Glutamatergic neuron (in vitro differentiated cells): ENCODE measurements at regions not wholly inside any gene's neighbourhood (a gene's known extent, or its start where the extent isn't known, plus 50 kb on each side); places are given as distances from the start of the nearest gene placed in this dataset.
"Not testable (repeated sequence)": the region's sequence is repeated elsewhere in the genome, so short reads cannot be mapped to it uniquely, and the experiment has no call there.

Experiments used
- DNase-seq: peaks from one replicate; pipeline ENCODE4 v3.0.0; 2022
- H3K27ac Mint-ChIP-seq: one replicate; pipeline ENCODE4 v1.8.0; 2020; ENCODE audit warnings: mild to moderate bottlenecking, mixed read lengths, inconsistent platforms; ENCODE audit not compliant: unreplicated experiment
- H3K27me3 Mint-ChIP-seq: one replicate; pipeline ENCODE4 v1.8.0; 2020; ENCODE audit warnings: mild to moderate bottlenecking, moderate library complexity, mixed read lengths, inconsistent platforms; ENCODE audit not compliant: unreplicated experiment
- H3K36me3 Mint-ChIP-seq: one replicate; pipeline ENCODE4 v1.8.0; 2020; ENCODE audit warnings: mild to moderate bottlenecking, mixed read lengths, inconsistent platforms; ENCODE audit not compliant: unreplicated experiment
- H3K4me1 Mint-ChIP-seq: one replicate; pipeline ENCODE4 v1.8.0; 2020; ENCODE audit warnings: mild to moderate bottlenecking, low read depth, mixed read lengths, inconsistent platforms; ENCODE audit not compliant: unreplicated experiment
- H3K4me3 Mint-ChIP-seq: one replicate; pipeline ENCODE4 v1.8.0; 2020; ENCODE audit warnings: mild to moderate bottlenecking, mixed read lengths, inconsistent platforms; ENCODE audit not compliant: unreplicated experiment
- H3K9me3 Mint-ChIP-seq: one replicate; pipeline ENCODE4 v1.8.0; 2020; ENCODE audit warnings: mild to moderate bottlenecking, moderate library complexity, mixed read lengths, inconsistent platforms; ENCODE audit not compliant: unreplicated experiment
- TF ChIP-seq, protein P1 (sequence below): fragments of 200-600 bp; sonication (generic); IDR thresholded peaks from one replicate; pipeline ENCODE4 v1.5.0; 2021; ENCODE audit not compliant: partially characterized antibody, unreplicated experiment

DNA sequence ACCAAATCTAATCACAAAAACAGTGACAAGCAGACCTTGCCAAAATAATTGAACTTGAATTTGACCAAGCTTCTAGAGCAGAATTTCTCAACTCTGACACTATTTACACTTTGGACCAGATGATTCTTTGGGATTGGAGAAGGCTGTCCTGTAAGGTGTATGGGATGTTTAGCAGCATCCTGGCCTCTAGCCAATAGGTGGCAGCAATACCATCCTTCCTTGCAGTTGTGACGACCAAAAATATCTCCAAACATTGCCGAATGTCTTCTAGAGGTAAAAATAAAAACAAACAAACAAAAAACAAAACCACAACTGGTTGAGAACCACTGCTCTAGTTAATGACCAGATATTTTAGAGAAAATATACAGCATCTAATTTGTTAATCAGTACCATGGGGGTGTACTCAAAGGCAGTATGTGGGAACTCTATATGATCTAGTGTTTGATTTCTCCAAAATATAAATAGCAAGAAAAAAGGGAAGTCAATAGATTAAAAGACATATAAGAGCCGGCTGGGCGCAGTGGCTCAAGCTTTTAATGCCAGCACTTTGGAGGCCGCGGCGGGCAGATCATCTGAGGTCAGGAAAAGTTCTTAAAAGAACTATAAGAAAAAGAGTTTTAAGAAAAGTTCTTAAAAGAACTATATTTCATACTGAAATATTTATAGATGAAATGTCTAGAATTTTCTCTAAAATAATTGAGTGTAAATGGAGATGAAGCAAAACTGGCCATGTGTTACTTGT is 60.9 kb upstream of the ZNF527 start:
- peaks cover 7% of the 10 kb centered on the region for H3K27me3 Mint-ChIP-seq
- H3K4me3 Mint-ChIP-seq = no peak overlapping the region
- DNase-seq = no peak
- H3K9me3 Mint-ChIP-seq = peaks cover 12% of the 10 kb centered on the region
- TF ChIP-seq, protein P1, sequence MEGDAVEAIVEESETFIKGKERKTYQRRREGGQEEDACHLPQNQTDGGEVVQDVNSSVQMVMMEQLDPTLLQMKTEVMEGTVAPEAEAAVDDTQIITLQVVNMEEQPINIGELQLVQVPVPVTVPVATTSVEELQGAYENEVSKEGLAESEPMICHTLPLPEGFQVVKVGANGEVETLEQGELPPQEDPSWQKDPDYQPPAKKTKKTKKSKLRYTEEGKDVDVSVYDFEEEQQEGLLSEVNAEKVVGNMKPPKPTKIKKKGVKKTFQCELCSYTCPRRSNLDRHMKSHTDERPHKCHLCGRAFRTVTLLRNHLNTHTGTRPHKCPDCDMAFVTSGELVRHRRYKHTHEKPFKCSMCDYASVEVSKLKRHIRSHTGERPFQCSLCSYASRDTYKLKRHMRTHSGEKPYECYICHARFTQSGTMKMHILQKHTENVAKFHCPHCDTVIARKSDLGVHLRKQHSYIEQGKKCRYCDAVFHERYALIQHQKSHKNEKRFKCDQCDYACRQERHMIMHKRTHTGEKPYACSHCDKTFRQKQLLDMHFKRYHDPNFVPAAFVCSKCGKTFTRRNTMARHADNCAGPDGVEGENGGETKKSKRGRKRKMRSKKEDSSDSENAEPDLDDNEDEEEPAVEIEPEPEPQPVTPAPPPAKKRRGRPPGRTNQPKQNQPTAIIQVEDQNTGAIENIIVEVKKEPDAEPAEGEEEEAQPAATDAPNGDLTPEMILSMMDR = peak; percentile 10
- H3K27ac Mint-ChIP-seq = no peak overlapping the region
- peaks cover 16% of the 10 kb centered on the region for H3K36me3 Mint-ChIP-seq
- H3K4me1 Mint-ChIP-seq = peaks cover 4% of the 10 kb centered on the region

DNA sequence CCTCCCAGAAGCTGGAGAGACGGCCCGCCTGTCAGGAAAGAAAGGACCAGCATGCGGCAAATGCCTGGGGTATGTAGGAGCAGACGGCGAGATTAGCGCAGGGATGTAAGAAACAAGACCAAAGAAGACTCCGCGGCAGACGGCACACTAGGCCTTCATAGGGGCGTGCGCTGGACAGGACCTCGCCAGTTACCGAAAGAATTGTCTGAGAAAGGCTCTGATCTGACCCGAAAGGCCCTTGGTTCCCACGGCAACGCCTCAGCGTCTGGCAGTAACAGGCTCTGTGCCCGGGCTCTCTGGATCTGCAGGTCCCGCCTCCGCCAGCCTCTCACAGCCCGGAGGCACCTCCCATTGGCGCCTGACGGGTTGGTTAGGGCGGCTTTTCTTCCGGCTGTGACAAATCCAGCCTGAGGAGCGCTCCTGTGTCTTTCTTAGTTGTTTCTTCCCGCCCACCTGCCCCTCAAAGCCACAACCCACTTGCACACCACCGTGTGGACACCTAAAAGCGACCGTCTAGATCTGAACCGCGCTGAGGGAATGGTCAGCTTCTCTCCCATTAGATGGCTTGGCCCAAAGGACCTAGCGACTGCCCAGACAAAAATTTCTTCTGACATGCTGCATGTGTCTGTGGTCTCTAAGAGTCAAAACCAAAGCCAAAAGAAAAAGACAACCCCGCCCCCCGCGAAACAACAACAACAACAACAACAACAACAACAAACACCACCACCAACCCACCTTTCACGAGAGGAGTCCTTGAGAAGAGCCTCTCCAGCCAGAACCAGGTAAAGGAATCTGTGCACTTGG is 58.2 kb upstream of the ZNF527 start:
- not testable (repeated sequence) for H3K9me3 Mint-ChIP-seq, H3K27me3 Mint-ChIP-seq, H3K36me3 Mint-ChIP-seq, H3K4me1 Mint-ChIP-seq
- Mint-ChIP-seq H3K27ac (peak overlapping the region; percentile 73), H3K4me3 (peak overlapping the region; percentile 92)
- DNase-seq = peak; percentile 44

DNA sequence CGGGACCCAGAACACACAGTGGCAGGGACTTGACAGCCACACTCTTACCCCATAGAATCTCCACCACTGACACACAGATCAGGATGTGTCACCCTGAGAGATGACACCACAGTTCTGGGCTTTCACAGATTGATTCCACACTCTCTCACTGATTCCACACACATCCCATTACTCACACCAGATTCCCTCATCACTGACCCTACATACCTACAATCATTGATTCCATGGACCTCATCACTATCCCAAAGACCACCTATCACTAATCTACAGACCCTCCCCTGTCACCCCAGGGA is 57.6 kb upstream of the ZNF527 start:
- TF ChIP-seq, protein P1 = no peak
- Mint-ChIP-seq H3K4me1 (peaks cover 4% of the 10 kb centered on the region), H3K27ac (peak overlapping the region; percentile 57), H3K9me3 (no peaks in the 10 kb centered on the region), H3K36me3 (peaks cover 8% of the 10 kb centered on the region), H3K4me3 (peak overlapping the region; percentile 92), H3K27me3 (peaks cover 10% of the 10 kb centered on the region)
- no peak for DNase-seq

DNA sequence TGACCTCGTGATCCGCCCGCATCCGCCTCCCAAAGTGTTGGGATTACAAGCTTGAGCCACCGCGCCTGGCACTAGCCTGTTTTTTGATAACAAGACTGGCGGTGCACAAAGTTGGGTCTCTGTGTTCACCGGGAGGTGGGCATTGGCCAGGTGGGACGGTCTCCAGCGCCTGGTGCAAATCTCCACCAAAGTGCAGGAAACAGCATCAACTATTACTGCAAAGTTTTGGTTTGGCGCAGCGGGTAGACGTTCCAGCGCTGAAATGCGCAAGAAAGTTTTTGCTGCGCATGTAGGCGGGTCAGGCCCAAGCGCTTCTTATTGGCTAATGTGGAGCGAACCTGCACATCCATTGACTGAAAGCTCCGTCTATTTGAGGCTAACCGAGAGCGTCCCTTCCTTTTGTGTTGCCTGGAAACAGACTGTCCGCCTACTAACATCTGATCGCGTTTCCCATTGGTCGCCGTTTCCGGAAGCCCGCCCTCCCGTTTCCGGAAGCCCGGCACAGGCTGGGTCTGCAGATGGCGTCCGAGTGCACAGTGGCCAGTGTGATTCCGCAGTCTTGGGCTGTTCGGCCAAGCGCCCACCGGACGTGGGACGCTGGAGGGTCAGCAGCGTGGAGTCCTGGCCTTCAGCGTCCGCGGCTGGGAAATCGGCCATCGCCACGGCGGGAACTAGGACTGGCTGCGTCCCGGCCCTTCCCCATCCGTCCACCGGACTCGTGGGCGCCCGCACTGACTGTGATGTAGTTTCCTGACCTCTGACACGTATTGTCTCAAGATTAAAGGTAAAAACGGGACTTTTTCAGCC is 53.3 kb upstream of the ZNF527 start:
- H3K9me3 Mint-ChIP-seq = peaks cover 9% of the 10 kb centered on the region
- peaks cover 7% of the 10 kb centered on the region for H3K4me1 Mint-ChIP-seq
- DNase-seq = peak; percentile 93
- peaks cover 11% of the 10 kb centered on the region for H3K27me3 Mint-ChIP-seq
- TF ChIP-seq, protein P1 = no peak
- H3K27ac Mint-ChIP-seq = peak overlapping the region; percentile 97
- peaks cover 16% of the 10 kb centered on the region for H3K36me3 Mint-ChIP-seq
- peak overlapping the region; percentile 94 for H3K4me3 Mint-ChIP-seq

DNA sequence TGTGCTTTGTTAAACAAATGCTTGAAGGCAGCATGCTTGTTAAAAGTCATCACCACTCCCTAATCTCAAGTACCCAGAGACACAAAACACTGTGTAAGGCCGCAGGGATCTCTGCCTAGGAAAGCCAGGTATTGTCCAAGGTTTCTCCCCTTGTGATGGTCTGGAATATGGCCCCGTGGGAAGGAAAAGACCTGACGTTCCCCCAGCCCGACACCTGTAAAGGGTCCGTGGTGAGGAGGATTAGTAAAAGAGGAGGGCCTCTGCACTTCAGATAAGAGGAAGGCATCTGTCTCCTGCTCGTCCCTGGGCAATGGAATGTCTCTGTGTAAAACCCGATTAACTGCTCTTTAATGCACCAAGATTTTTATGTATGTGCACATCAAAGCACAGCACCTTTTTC is 49.9 kb upstream of the ZNF527 start:
- H3K4me3 Mint-ChIP-seq, DNase-seq: not testable (repeated sequence)

More for the DNA sequence above, 49.9 kb upstream of the ZNF527 start:
- not testable (repeated sequence) for H3K36me3 Mint-ChIP-seq, H3K27me3 Mint-ChIP-seq, H3K4me1 Mint-ChIP-seq
- H3K9me3 Mint-ChIP-seq = peaks cover 11% of the 10 kb centered on the region
- H3K27ac Mint-ChIP-seq = peak overlapping the region; percentile 5
